ENCODE measurements at regions not wholly inside any gene's neighbourhood (a gene's known extent, or its start where the extent isn't known, plus 50 kb on each side); places are given as distances from the start of the nearest gene placed in this dataset.

DNA sequence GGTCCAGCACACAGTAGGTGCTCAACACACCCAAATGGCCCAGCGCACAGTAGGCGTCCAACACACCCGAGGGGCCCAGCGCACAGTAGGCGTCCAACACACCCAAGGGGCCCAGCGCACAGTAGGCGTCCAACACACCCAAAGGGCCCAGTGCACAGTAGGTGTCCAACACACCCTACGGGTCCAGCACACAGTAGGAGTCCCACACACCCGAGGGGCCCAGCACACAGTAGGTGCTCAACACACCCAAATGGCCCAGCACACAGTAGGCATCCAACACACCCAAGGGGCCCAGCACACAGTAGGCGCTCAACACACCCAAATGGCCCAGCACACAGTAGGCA is 80.8 kb downstream of the FOXL3 start:
- no peak for TF ChIP-seq CTCF (IDR thresholded peaks at IDR 0.05)
- TF ChIP-seq POLR2A (IDR thresholded peaks at IDR 0.05), result no peak

Measured in adrenal gland (tissue), 5 donors.